DND-41 (cell line): ENCODE measurements at regions not wholly inside any gene's neighbourhood (a gene's known extent, or its start where the extent isn't known, plus 50 kb on each side); places are given as distances from the start of the nearest gene placed in this dataset.

Source experiments
- CTCF ChIP-seq: IDR thresholded peaks from 2 replicates; pipeline ENCODE4 v1.5.1; 2012; ENCODE audit warnings: borderline replicate concordance, low read length, moderate library complexity, mild to moderate bottlenecking; ENCODE audit not compliant: poor library complexity, severe bottlenecking; ENCODE audit errors: extremely low read depth
- EZH2 ChIP-seq: IDR thresholded peaks from 3 replicates; pipeline ENCODE4 v1.6.1; 2012; ENCODE audit warnings: borderline replicate concordance, low read depth, mild to moderate bottlenecking, moderate library complexity, low read length, inconsistent platforms; ENCODE audit not compliant: severe bottlenecking

- TF ChIP-seq CTCF, result no peak
- TF ChIP-seq EZH2, result no peak
Observed at GRCh38 chr10:36692759-36693158, 432.6 kb upstream of the ANKRD30A start.
